AG04450 (cell line): ENCODE measurements at regions not wholly inside any gene's neighbourhood (a gene's known extent, or its start where the extent isn't known, plus 50 kb on each side); places are given as distances from the start of the nearest gene placed in this dataset.

Experiments used
- CTCF ChIA-PET: fragments of 300-600, 350-600 bp; formaldehyde crosslinking; extraction: SDS; loops from one replicate; lab custom pipeline; 2022; ENCODE audit warnings: antibody characterized with exemption, inconsistent platforms; lab: Charles Lee
- POLR2A ChIA-PET: fragments of 350-600 bp; formaldehyde crosslinking; extraction: SDS; loops from one replicate; lab custom pipeline; 2021; ENCODE audit warnings: antibody characterized with exemption, inconsistent platforms; lab: Yijun Ruan, JAX
- DNase-seq: peaks from one replicate; pipeline ENCODE4 v3.0.0-alpha.2; 2011; ENCODE audit warnings: low read depth, low spot score
- H3K27ac ChIP-seq: one replicate; pipeline ENCODE4 v1.5.1; 2012; ENCODE audit warnings: low read depth, low read length, control low read depth
- H3K27me3 ChIP-seq: one replicate; pipeline ENCODE4 v1.6.0; 2012; ENCODE audit warnings: low read length; ENCODE audit not compliant: control insufficient read depth, insufficient read depth
- H3K4me3 ChIP-seq: 2 replicates; pipeline ENCODE4 v1.5.1; 2011; ENCODE audit warnings: mild to moderate bottlenecking, low read depth, low read length, control low read depth
- H3K9me3 ChIP-seq: 2 replicates; pipeline ENCODE4 v1.5.1; 2012; ENCODE audit warnings: low read length; ENCODE audit not compliant: control insufficient read depth, insufficient read depth
- CTCF ChIP-seq: IDR thresholded peaks from 2 replicates; pipeline ENCODE4 v1.5.1; 2011; ENCODE audit warnings: low read depth, low read length, control low read depth, inconsistent platforms

- peaks cover 7% of the 10 kb centered on the region; the same call in 1 of the 2 replicates for H3K9me3 ChIP-seq
- TF ChIP-seq CTCF = no peak
- ChIA-PET CTCF (no interaction called here), POLR2A (no interaction called here)
- H3K27ac ChIP-seq = no peak overlapping the region
- H3K4me3 ChIP-seq = no peak overlapping the region
- no peaks in the 10 kb centered on the region for H3K27me3 ChIP-seq
- DNase-seq = no peak
Measured at GRCh38 chr4:126827669-126828068, 805.1 kb upstream of the INTU start.

GRCh38 chr4:126834854-126835253 lies 797.9 kb upstream of the INTU start:
- no peak for TF ChIP-seq CTCF
- POLR2A ChIA-PET = no interaction called here
- CTCF ChIA-PET = no interaction called here
- DNase-seq = no peak
- Histone ChIP-seq H3K27ac (no peak overlapping the region), H3K27me3 (no peaks in the 10 kb centered on the region), H3K4me3 (no peak overlapping the region), H3K9me3 (peaks cover 10% of the 10 kb centered on the region; the same call in 1 of the 2 replicates)

GRCh38 chr4:126838941-126839679 lies 793.6 kb upstream of the INTU start:
- H3K27ac ChIP-seq = no peak overlapping the region
- peaks cover 11% of the 10 kb centered on the region for H3K9me3 ChIP-seq
- no peak overlapping the region for H3K4me3 ChIP-seq
- DNase-seq = no peak
- ChIA-PET CTCF (no interaction called here), POLR2A (no interaction called here)
- no peaks in the 10 kb centered on the region for H3K27me3 ChIP-seq
- TF ChIP-seq CTCF = no peak

GRCh38 chr4:126843492-126844067 lies 789.2 kb upstream of the INTU start:
- CTCF ChIA-PET = no interaction called here

More at GRCh38 chr4:126843492-126844067, 789.2 kb upstream of the INTU start:
- peaks cover 11% of the 10 kb centered on the region for H3K9me3 ChIP-seq
- POLR2A ChIA-PET = no interaction called here
- H3K27me3 ChIP-seq = no peaks in the 10 kb centered on the region
- no peak overlapping the region for H3K4me3 ChIP-seq
- TF ChIP-seq CTCF = no peak
- no peak for DNase-seq
- H3K27ac ChIP-seq = no peak overlapping the region
